Amygdala (tissue), 56 donors: ENCODE measurements at regions not wholly inside any gene's neighbourhood (a gene's known extent, or its start where the extent isn't known, plus 50 kb on each side); places are given as distances from the start of the nearest gene placed in this dataset.
"Not testable (repeated sequence)": the region's sequence is repeated elsewhere in the genome, so short reads cannot be mapped to it uniquely, and the experiment has no call there.

Experiments used
- DNase-seq, 56 donors: peaks; one replicate each; lab custom pipeline; 2025; lab: John Stamatoyannopoulos, UW

- DNase-seq = no peak
Observed at GRCh38 chr5:101664071-101664791, 631.9 kb downstream of the SLCO4C1 start.

GRCh38 chr5:101663543-101663942 is 632.5 kb downstream of the SLCO4C1 start:
- DNase-seq = no peak

GRCh38 chr5:101662263-101662662 is 633.8 kb downstream of the SLCO4C1 start:
- no peak for DNase-seq

DNA sequence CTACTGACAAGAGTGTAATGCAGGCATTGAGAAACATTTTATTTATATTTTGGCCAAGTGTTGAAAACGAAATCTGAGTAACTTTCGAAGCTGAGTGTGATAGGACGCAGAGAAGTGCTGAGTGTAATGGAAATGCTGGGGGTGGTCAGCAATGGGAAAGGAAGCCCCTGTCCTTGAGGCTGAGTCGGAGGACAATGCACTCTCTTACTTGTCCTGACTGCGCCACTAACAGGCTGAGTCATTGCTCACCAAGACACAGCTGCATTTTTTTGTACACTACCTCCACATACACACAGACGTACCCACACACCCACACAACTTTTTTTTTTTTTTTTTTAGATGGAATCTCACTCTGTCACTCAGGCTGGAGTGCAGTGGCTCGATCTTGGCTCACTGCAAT is 637.7 kb downstream of the SLCO4C1 start:
- DNase-seq = no peak

DNA sequence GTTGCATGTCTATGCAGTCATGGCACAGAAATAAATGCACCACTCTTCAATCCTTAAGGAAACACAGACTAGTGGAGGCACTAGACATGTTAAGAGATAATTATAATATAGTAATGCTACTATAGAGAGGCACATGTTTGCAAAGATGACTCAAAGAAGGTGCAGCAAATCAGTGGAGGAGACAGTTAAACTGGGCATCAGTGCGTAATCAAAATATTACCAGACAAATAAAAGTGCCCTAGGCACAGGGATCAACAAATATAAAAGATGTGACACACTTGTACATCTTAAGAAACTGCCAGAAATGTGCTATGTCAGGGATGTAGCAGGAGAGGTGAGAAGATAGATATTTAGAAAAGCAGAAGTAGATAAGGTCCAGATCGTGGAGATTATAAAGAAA is 642.1 kb downstream of the SLCO4C1 start:
- no peak for DNase-seq

- DNase-seq = no peak
Observed at GRCh38 chr5:101647861-101648260, 648.2 kb downstream of the SLCO4C1 start.

DNA sequence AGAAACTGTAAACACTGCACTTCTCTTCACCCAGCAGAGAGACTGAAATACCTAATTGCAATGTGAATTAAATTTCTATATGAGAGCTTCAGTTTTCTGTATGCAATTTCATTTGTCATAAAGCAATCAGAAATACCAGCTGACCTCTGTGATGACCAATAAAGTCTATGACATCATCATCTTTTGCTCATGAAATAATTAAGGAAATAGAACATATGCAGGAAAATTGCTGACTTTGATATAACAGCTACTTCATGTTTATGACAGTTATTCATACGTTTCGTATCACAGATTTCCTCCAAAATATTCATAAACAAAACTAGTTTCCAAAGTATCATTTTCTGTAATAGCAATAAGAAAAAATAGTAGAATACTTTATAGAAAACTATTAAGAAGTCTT is 652.3 kb downstream of the SLCO4C1 start:
- DNase-seq = no peak

DNA sequence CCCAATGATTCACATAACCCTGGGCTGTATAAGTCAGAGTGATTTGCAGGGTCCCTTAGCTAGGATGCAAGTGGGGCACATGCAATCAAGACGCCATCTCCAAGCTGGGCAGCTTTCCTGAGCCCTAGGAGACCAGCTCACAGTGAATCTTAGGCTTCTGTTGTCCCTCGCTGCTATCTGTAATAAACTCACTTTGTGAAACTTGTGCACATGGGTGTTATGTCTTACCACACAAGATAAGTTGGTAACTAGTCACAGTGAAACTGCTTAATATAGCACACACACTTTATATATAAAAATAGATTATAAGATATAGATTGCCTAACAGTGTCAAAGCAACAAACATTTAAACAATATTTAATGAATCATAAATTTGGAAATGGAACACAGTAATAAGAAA is 658.5 kb downstream of the SLCO4C1 start:
- DNase-seq = no peak

DNA sequence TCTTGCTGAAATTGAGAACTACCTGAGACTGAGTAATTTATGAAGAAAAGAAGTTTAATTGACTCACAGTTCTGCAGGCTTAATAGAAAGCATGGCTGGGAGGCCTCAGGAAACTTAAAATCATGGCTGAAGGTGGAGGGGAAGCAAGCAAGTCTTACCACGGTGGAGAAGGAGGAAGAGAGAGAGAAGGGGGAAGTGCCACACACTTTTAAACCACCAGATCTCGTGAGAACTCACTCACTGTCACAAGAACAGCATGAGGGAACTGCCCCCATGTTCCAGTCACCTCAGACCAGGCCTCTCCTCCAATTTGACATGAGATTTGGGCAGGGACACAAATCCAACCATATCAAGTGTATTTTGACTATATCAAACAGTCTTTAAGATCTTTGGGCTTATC is 668.3 kb downstream of the SLCO4C1 start:
- not testable (repeated sequence) for DNase-seq

DNA sequence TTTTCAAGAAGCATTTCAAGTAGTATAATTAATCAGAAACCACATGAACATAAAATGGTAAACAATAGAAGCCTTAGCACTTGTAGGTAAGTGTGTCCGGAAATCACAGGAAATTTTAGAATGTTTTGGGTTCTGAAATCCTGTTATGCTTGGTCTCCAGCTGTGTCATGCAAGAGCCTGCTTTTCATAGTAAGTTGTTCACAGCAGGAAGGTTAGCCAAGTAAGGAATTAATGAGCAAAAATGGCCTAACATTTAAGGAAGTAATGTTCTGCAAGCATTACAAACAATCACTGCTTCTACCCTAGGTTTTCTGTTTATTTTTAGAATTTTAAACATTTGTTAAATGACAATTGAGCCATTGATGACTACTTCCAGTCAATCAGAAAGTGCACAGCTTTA is 669.5 kb downstream of the SLCO4C1 start:
- DNase-seq = no peak

GRCh38 chr5:101611039-101611438 is 685.0 kb downstream of the SLCO4C1 start:
- no peak for DNase-seq

DNA sequence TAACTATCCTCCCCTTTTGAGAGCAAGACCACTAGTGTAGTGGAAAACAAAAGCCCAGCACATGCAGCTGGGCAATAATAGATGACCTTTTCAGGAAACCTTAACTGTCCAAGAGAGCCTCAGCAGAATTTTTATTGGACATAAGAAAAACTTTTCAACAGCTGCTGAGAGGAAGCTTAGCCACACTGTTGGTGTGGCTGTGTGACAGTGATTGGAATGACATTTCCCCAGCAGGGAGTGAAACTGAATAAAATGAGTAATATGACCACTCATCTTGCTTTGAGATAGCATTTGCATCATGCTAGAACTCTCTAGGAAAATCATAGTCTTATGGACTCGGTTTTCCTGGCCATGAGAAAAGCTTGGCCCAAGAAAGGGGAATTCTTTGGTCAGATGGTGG is 687.8 kb downstream of the SLCO4C1 start:
- no peak for DNase-seq

DNA sequence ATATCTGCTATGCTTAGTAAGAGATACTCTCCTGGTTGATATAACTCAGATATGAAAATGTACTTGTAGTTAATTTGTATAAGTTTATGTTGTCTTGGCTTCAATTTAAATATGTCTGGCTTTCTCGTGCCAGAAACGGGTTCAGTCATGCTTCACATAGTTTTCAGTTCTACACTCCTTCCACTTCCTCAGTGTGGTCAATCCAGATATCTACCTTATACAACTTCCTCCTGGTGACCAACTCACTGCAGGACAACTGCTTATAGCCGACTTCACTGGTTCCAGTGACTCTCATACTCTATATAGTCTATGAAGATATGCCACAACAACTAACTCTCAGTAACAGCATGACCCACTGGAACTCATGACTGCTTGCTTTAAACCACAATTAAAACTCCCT is 690.4 kb downstream of the SLCO4C1 start:
- no peak for DNase-seq

DNA sequence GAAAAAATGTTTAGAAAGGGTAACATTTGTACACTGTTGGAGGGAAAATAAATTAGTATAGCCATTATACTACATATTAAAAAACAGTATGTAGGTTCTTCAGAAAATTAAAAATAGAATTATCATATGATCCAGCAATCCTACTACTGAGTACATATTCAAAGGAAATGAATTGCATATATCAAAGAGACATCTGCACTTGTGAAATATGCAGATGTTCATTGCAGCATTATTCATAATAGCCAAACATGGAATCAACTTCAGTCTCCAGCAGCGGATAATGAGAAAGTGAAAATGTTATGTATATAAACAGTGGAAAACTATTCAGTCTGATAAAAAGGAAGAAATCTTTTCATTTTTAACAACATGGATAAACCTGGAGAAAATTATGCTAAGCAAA is 695.5 kb downstream of the SLCO4C1 start:
- no peak for DNase-seq

GRCh38 chr5:101590384-101590783 is 687.3 kb upstream of the ST8SIA4 start:
- no peak for DNase-seq

DNA sequence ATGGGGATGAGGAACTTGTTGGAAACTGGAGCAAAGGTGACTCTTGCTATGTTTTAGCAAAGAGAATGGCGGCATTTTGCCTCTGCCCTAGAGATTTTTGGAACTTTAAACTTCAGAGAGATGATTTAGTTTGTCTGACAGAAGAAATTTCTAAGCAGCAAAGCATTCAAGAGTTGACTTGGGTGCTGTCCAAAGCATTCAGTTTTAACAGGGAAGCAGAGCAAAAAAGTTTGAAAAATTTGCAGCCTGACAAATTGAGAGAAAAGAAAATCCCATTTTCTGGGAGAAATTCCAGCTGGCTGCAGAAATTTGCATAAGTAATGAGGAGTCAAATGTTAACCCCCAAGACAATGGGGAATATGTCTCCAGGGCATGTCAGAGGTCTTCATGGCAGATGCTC is 682.3 kb upstream of the ST8SIA4 start:
- DNase-seq = no peak

DNA sequence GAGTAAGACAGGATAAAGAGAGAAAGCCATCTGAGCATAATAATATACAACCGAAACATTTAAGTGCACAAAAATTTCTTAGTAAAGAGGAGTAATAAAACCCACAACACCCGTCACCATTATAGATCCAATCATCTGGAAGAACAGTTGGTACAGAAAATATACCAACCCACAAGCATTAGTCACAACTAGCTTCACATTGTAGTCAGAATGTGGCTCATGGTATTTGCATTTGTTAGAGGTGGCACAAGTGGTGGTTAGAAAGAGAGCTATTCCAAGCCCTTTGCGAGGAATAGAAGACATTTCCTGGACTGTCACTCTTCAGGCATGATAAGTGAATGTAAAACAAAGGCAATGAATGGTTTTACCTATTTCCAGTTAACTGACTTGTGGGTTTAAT is 677.5 kb upstream of the ST8SIA4 start:
- no peak for DNase-seq

GRCh38 chr5:101574017-101574416 is 670.9 kb upstream of the ST8SIA4 start:
- DNase-seq = no peak

DNA sequence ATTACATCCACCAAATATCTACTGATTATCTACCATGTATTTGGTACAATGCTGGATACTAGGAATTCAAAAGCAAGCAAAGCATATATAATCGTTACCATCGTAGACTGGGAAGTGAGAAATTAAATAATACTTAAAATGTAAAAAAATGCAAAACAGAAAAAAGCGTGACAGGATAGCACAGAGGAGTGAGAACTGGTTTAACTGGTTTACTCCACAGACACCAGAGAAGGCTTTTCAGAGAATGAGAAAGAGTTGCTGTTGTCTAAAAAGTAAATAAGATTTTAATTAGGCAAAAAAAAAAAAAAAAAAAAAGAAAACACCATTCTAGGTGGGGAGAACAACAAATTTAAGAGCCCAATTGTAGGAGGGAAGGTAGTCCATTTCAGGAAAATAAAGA is 657.9 kb upstream of the ST8SIA4 start:
- DNase-seq = no peak

- no peak for DNase-seq
Observed at GRCh38 chr5:101543780-101544179, 640.7 kb upstream of the ST8SIA4 start.

- DNase-seq = no peak
Observed at GRCh38 chr5:101539315-101539714, 636.2 kb upstream of the ST8SIA4 start.

- DNase-seq = no peak
Observed at GRCh38 chr5:101535626-101536025, 632.5 kb upstream of the ST8SIA4 start.

DNA sequence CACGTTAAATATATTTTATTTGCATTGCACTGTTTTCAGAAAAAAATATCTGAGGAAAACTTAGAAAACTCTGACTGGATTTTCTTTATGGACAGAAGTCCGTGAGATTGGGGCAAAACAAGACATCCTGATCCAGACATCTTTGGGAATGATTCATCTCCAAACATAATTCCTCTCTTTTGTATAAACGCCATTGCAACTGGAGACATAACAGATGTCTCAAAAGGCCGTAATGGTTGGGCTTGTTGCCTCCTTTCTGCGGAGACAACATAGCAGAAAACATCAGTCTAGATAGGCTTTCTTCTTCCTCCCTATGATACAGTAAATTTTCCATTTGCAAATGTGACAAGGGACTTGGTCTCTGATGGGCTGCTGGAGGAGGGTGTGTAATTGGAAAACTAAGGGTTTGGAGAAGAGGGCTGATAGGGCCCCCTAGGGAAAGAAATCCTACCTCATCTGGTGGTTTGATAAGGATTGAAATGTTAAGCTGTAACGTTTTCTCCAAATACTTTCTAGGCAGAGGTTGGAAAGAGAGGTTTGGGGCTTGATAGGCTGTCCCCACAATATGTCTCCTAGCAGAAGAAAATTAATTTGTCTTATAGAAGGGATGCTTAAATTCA is 631.5 kb upstream of the ST8SIA4 start:
- DNase-seq = no peak
